Karpas-422 (cell line): ENCODE measurements at regions not wholly inside any gene's neighbourhood (a gene's known extent, or its start where the extent isn't known, plus 50 kb on each side); places are given as distances from the start of the nearest gene placed in this dataset.

Experiments
- DNase-seq: peaks from one replicate; pipeline ENCODE4 v3.0.0-alpha.2; 2015
- H2AFZ ChIP-seq: fragments of 200-600 bp; sonication (generic); 2 replicates; pipeline ENCODE4 v1.6.1; 2014; ENCODE audit warnings: antibody characterized with exemption, low read length, mixed read lengths
- H3K27ac ChIP-seq: fragments of 200-600 bp; sonication (generic); 2 replicates; pipeline ENCODE4 v1.5.1; 2014; ENCODE audit warnings: mild to moderate bottlenecking, low read length, moderate library complexity
- H3K27me3 ChIP-seq: fragments of 200-600 bp; sonication (generic); 2 replicates; pipeline ENCODE4 v1.6.1; 2014; ENCODE audit warnings: low read length, mixed read lengths
- H3K36me3 ChIP-seq: fragments of 200-600 bp; sonication (generic); 2 replicates; pipeline ENCODE4 v1.6.1; 2014; ENCODE audit warnings: low read length, mixed read lengths; ENCODE audit not compliant: insufficient read depth
- H3K4me1 ChIP-seq: fragments of 200-600 bp; sonication (generic); 2 replicates; pipeline ENCODE4 v1.6.1; 2014; ENCODE audit warnings: mild to moderate bottlenecking, low read length, mixed read lengths
- H3K4me2 ChIP-seq: fragments of 200-600 bp; sonication (generic); 2 replicates; pipeline ENCODE4 v1.6.1; 2014; ENCODE audit warnings: low read length, low read depth, mild to moderate bottlenecking; ENCODE audit not compliant: poor library complexity, severe bottlenecking
- H3K4me3 ChIP-seq: fragments of 200-600 bp; sonication (generic); 2 replicates; pipeline ENCODE4 v1.5.1; 2014; ENCODE audit warnings: mild to moderate bottlenecking, antibody characterized with exemption, low read length, mixed read lengths
- H3K79me2 ChIP-seq: fragments of 200-600 bp; sonication (generic); 2 replicates; pipeline ENCODE4 v1.6.1; 2014; ENCODE audit warnings: mild to moderate bottlenecking, low read length, mixed read lengths
- H3K9ac ChIP-seq: fragments of 200-600 bp; sonication (generic); 2 replicates; pipeline ENCODE4 v1.6.0; 2014; ENCODE audit warnings: low read length
- H3K9me2 ChIP-seq: fragments of 200-600 bp; sonication (generic), shearing (Covaris generic); replicated peaks from 2 replicates; pipeline ENCODE4 v1.6.0; 2014; ENCODE audit warnings: mild to moderate bottlenecking, low read length, moderate library complexity; ENCODE audit not compliant: insufficient read depth
- H3K9me3 ChIP-seq: fragments of 300-700, 200-600 bp; sonication (generic); 2 replicates; pipeline ENCODE4 v1.6.1; 2014; ENCODE audit warnings: low read length, mixed read lengths
- H4K20me1 ChIP-seq: fragments of 200-600 bp; sonication (generic); 2 replicates; pipeline ENCODE4 v1.6.1; 2014; ENCODE audit warnings: mild to moderate bottlenecking, antibody characterized with exemption, low read length, low read depth; ENCODE audit not compliant: insufficient read depth

GRCh38 chr4:174156239-174156826, 127.1 kb downstream of the FBXO8 start:
- Histone ChIP-seq H3K4me2 (no peak overlapping the region), H3K27ac (no peak overlapping the region), H3K79me2 (no peaks in the 10 kb centered on the region), H3K36me3 (no peaks in the 10 kb centered on the region), H3K9ac (no peak overlapping the region), H3K27me3 (no peaks in the 10 kb centered on the region), H3K9me3 (no peaks in the 10 kb centered on the region), H2AFZ (no peak overlapping the region), H3K9me2 (no peaks in the 10 kb centered on the region), H3K4me1 (no peaks in the 10 kb centered on the region), H3K4me3 (no peak overlapping the region), H4K20me1 (no peaks in the 10 kb centered on the region)
- DNase-seq, result peak; percentile 55

DNA sequence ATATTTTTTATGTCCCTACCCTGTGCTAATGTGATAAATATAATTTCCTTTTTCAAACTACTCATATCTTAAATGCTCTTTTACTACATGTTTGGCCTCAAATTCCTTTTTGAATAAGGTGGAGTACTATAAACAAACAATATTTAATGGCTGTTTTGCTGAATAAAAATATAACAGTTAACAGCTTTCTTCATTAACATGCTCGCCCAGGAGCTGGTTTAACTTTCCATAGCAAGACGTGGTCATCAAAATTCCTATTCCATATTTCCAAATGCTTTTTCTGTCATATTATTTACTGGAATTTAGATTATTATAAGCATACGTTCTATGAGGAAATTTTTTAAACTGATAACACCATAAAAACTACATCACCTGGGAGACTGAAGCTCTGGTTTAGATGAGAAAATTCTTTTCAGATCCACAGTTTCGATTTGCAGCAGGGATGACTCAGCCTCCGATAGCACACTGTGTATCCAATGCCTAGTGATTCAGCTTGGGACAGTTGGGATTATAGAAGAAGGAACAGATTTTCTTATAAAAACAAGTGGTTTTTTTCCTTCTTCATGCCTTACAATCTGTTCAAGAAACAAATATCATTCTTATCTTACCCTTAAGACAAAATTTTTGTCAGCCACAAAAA, 129.1 kb downstream of the FBXO8 start:
- Histone ChIP-seq H3K4me3 (no peak overlapping the region), H3K9ac (no peak overlapping the region), H3K4me2 (no peak overlapping the region), H3K9me2 (no peaks in the 10 kb centered on the region), H4K20me1 (no peaks in the 10 kb centered on the region), H2AFZ (no peak overlapping the region), H3K36me3 (no peaks in the 10 kb centered on the region), H3K27ac (no peak overlapping the region), H3K4me1 (no peaks in the 10 kb centered on the region), H3K79me2 (no peaks in the 10 kb centered on the region), H3K9me3 (no peaks in the 10 kb centered on the region), H3K27me3 (no peaks in the 10 kb centered on the region)
- no peak for DNase-seq

DNA sequence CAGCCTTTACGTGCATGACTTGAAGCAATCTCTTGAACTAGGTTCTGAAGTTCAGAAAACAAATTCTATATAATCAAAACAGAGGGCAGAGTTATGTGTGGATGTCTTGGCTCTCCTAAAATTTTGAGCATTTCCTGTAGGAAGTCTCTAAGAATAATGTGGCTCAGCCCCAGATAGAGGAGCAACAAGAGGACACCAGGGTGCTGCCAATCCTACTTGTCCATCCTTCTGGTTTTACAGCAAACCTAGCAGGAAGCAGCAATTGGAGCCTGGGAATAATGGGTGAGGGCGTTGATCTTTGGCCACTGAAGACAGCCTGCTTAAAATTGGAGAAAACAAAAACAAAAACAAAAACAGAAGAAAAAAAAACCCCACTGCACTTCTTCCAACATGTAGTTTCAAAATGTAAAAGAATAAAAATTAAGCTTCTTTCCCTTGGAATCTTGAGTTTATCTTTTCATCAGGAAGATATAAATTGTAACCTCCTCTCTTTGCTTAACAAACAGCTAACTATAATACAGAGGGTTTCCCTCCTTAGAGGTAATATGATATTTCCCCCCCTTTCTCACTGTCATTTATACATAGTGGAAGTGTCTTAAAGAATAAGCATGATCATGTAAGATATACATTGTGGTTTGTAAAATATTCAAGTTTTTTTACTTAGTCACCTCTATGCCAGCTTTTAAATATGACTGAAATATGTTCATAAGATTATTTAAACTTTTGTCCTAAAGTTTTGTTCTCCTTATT, 130.6 kb downstream of the FBXO8 start:
- no peak for DNase-seq
- Histone ChIP-seq H3K27me3 (no peaks in the 10 kb centered on the region), H3K4me2 (no peak overlapping the region), H3K9me2 (no peaks in the 10 kb centered on the region), H4K20me1 (no peaks in the 10 kb centered on the region), H3K79me2 (no peaks in the 10 kb centered on the region), H3K9ac (no peak overlapping the region), H3K27ac (no peak overlapping the region), H3K4me1 (no peaks in the 10 kb centered on the region), H2AFZ (no peak overlapping the region), H3K36me3 (no peaks in the 10 kb centered on the region), H3K9me3 (no peaks in the 10 kb centered on the region), H3K4me3 (no peak overlapping the region)

GRCh38 chr4:174147863-174148262, 135.6 kb downstream of the FBXO8 start:
- no peaks in the 10 kb centered on the region for H3K36me3 ChIP-seq
- no peaks in the 10 kb centered on the region for H3K9me3 ChIP-seq
- H3K9me2 ChIP-seq, result no peaks in the 10 kb centered on the region
- H3K9ac ChIP-seq, result no peak overlapping the region
- H4K20me1 ChIP-seq, result no peaks in the 10 kb centered on the region
- H3K4me3 ChIP-seq, result no peak overlapping the region
- no peak for DNase-seq
- no peaks in the 10 kb centered on the region for H3K27me3 ChIP-seq
- H3K4me2 ChIP-seq, result no peak overlapping the region
- no peak overlapping the region for H3K27ac ChIP-seq
- no peaks in the 10 kb centered on the region for H3K79me2 ChIP-seq
- H3K4me1 ChIP-seq, result no peaks in the 10 kb centered on the region
- H2AFZ ChIP-seq, result no peak overlapping the region

DNA sequence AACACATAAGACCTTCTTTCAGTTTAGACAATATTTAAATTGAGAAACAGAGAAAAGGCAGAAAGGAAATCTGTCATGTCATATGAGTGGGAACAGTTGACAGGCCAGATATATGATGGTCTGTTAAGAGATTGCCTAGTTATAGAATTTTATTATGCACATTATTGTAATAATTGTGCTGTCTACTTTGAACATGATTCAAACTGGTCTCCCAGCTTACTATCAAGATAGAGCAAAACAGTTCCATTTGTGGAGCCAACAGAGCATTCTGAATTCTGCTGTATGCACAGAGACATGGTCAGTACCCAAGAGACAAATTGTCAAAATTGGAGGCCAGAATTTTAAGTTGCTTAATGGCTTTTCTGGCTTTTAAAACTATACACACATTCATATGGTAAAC, 139.4 kb downstream of the FBXO8 start:
- no peaks in the 10 kb centered on the region for H3K9me3 ChIP-seq
- no peaks in the 10 kb centered on the region for H3K9me2 ChIP-seq
- H3K27me3 ChIP-seq, result no peaks in the 10 kb centered on the region
- H3K4me2 ChIP-seq, result no peak overlapping the region
- no peaks in the 10 kb centered on the region for H4K20me1 ChIP-seq
- H3K36me3 ChIP-seq, result no peaks in the 10 kb centered on the region
- no peaks in the 10 kb centered on the region for H3K4me1 ChIP-seq
- no peaks in the 10 kb centered on the region for H3K79me2 ChIP-seq
- no peak for DNase-seq
- no peak overlapping the region for H2AFZ ChIP-seq
- no peak overlapping the region for H3K27ac ChIP-seq
- H3K9ac ChIP-seq, result no peak overlapping the region
- H3K4me3 ChIP-seq, result no peak overlapping the region

GRCh38 chr4:174141876-174142275, 141.6 kb downstream of the FBXO8 start:
- no peaks in the 10 kb centered on the region for H3K9me2 ChIP-seq
- no peak overlapping the region for H3K27ac ChIP-seq
- no peaks in the 10 kb centered on the region for H3K9me3 ChIP-seq
- H3K79me2 ChIP-seq, result no peaks in the 10 kb centered on the region
- H4K20me1 ChIP-seq, result no peaks in the 10 kb centered on the region
- no peaks in the 10 kb centered on the region for H3K36me3 ChIP-seq
- H3K9ac ChIP-seq, result no peak overlapping the region
- H2AFZ ChIP-seq, result no peak overlapping the region
- no peak overlapping the region for H3K4me2 ChIP-seq
- no peaks in the 10 kb centered on the region for H3K27me3 ChIP-seq
- no peak for DNase-seq
- no peaks in the 10 kb centered on the region for H3K4me1 ChIP-seq
- no peak overlapping the region for H3K4me3 ChIP-seq

DNA sequence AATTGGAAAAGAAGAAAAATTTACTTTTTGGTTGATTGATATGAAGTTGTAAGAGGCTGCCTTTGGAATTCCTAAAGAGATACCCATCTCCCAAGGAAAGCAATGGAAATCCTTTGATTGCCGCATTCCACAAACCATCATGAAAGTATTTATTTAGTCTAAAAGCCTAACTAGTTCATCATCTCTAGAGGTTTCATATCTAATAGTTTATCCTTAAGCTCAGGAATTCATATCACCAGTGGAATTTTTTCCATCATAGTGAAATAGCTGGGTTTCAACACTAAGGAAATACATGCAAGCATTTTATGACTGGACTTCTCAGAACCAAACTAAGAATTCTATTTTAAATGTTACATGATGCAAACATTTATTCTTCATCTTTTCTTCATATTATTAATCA, 144.9 kb downstream of the FBXO8 start:
- Histone ChIP-seq H4K20me1 (no peaks in the 10 kb centered on the region), H3K79me2 (no peaks in the 10 kb centered on the region), H3K9me3 (no peaks in the 10 kb centered on the region), H3K27me3 (no peaks in the 10 kb centered on the region), H3K36me3 (no peaks in the 10 kb centered on the region), H3K4me3 (no peak overlapping the region), H3K9ac (no peak overlapping the region), H2AFZ (no peak overlapping the region), H3K4me1 (no peaks in the 10 kb centered on the region), H3K9me2 (no peaks in the 10 kb centered on the region), H3K4me2 (no peak overlapping the region), H3K27ac (no peak overlapping the region)
- DNase-seq, result no peak

DNA sequence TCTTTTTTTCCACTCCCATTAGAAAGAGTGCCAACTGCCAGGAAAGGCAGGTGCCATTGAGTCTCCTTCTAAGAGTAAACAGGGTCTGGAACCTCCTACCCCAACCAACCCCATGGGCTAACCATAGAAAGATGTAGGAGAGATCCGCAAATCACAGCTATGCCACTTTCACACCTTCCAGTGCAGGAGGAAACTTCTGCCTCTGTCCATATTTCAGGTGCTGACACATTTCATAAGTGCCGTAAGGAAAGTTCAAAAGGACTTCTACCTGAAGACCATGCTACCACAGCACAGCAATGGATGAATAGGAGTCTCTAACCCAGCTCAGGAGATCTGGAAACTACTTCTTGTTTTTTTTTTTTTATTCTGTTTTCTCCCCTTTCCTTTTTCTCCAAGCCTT, 145.8 kb downstream of the FBXO8 start:
- H3K79me2 ChIP-seq, result no peaks in the 10 kb centered on the region

More for the DNA sequence above, 145.8 kb downstream of the FBXO8 start:
- no peak overlapping the region for H3K27ac ChIP-seq
- no peak overlapping the region for H2AFZ ChIP-seq
- H3K36me3 ChIP-seq, result no peaks in the 10 kb centered on the region
- no peak overlapping the region for H3K4me3 ChIP-seq
- DNase-seq, result no peak
- no peaks in the 10 kb centered on the region for H3K9me2 ChIP-seq
- no peaks in the 10 kb centered on the region for H3K4me1 ChIP-seq
- no peak overlapping the region for H3K4me2 ChIP-seq
- no peaks in the 10 kb centered on the region for H4K20me1 ChIP-seq
- H3K9me3 ChIP-seq, result no peaks in the 10 kb centered on the region
- no peaks in the 10 kb centered on the region for H3K27me3 ChIP-seq
- no peak overlapping the region for H3K9ac ChIP-seq
